A673 (cell line): ENCODE measurements at regions not wholly inside any gene's neighbourhood (a gene's known extent, or its start where the extent isn't known, plus 50 kb on each side); places are given as distances from the start of the nearest gene placed in this dataset.

Source experiments
- CTCF ChIP-seq: fragments of 300-800, 200-600 bp; sonication (generic); conservative IDR thresholded peaks from 2 replicates; pipeline ENCODE4 v1.5.1; 2017; ENCODE audit warnings: low read depth, mild to moderate bottlenecking, antibody characterized with exemption, low read length, moderate library complexity, mixed read lengths
- EZH2 ChIP-seq: fragments of 200-600 bp; sonication (generic); IDR thresholded peaks from 2 replicates; pipeline ENCODE4 v1.6.1; 2017; ENCODE audit warnings: borderline replicate concordance, low read depth, mild to moderate bottlenecking, mixed read lengths, antibody characterized with exemption, low read length; ENCODE audit not compliant: poor library complexity, severe bottlenecking

- TF ChIP-seq EZH2 (no peak), CTCF (no peak)
These were observed 170.0 kb upstream of the STK17B start for GRCh38 chr2:196341277-196341841.
